B cell (primary cell): ENCODE measurements at regions not wholly inside any gene's neighbourhood (a gene's known extent, or its start where the extent isn't known, plus 50 kb on each side); places are given as distances from the start of the nearest gene placed in this dataset.

Experiments used
- ATAC-seq: fragments of 200-7000 bp; cut with Tn5 transposase; one replicate; pipeline ENCODE4 v1.10.0; 2021; ENCODE audit warnings: low read depth, mild to moderate bottlenecking, moderate number of reproducible peaks, moderate library complexity
- CTCF ChIA-PET: fragments of 350-600 bp; sonication (Branson Sonifier 250); formaldehyde crosslinking; loops from one replicate; lab custom pipeline; 2021; ENCODE audit warnings: antibody characterized with exemption, inconsistent platforms; lab: Charles Lee
- POLR2A ChIA-PET: fragments of 350-600 bp; sonication (Branson Sonifier 250); formaldehyde crosslinking; loops from one replicate; lab custom pipeline; 2021; ENCODE audit warnings: antibody characterized with exemption; lab: Charles Lee
- DNase-seq: peaks from one replicate; pipeline ENCODE4 v3.0.0; 2013
- H2AFZ ChIP-seq: 2 replicates; pipeline ENCODE4 v1.6.1; 2012; ENCODE audit warnings: mild to moderate bottlenecking, low read depth, low read length; ENCODE audit not compliant: insufficient read depth, poor library complexity, severe bottlenecking
- H3K27ac ChIP-seq, 2 donors: 1 replicate in 1 of 2; 2 replicates in 1 of 2; pipeline ENCODE4 v1.5.1; 2012 to 2013; ENCODE audit warnings: low read length in 2 of 2, mild to moderate bottlenecking in 2 of 2, moderate library complexity in 1 of 2
- H3K27me3 ChIP-seq, 4 experiments: fragments of 200-600 bp in 1 of 4; sonication (generic) in 1 of 4; replicated peaks in 1 of 4; 1 replicate in 2 of 4; 2 replicates in 2 of 4; pipeline versions ENCODE4 v1.6.1 to v1.7.0; 2013 to 2016; ENCODE audit warnings: low read length in 3 of 4, mild to moderate bottlenecking in 2 of 4, mixed read lengths in 1 of 4, moderate library complexity in 1 of 4; ENCODE audit not compliant: insufficient read depth in 4 of 4, control insufficient read depth in 3 of 4; ENCODE audit errors: control extremely low read depth in 1 of 4
- H3K36me3 ChIP-seq, 2 experiments: replicated peaks in 1 of 2; 1 replicate in 1 of 2; 2 replicates in 1 of 2; pipeline versions ENCODE4 v1.6.1 to v1.7.1; 2013; ENCODE audit warnings: low read length in 1 of 2; ENCODE audit not compliant: insufficient read depth in 2 of 2, control insufficient read depth in 1 of 2; ENCODE audit errors: control extremely low read depth in 1 of 2, extremely low read depth in 1 of 2
- H3K4me1 ChIP-seq, 2 donors: fragments of 200-600 bp in 1 of 2; sonication (generic) in 1 of 2; 1 replicate in 1 of 2; 2 replicates in 1 of 2; pipeline versions ENCODE4 v1.5.1 to v1.6.1; 2013 to 2017; ENCODE audit warnings: low read length in 2 of 2; ENCODE audit not compliant: control insufficient read depth in 2 of 2, insufficient read depth in 2 of 2
- H3K4me2 ChIP-seq: replicated peaks from 2 replicates; pipeline ENCODE3; 2012; ENCODE audit warnings: mild to moderate bottlenecking, low read depth, low read length; ENCODE audit not compliant: poor library complexity, severe bottlenecking
- H3K4me3 ChIP-seq, 5 experiments: fragments of 200-600 bp in 1 of 5; sonication (generic) in 1 of 5; 1 replicate in 3 of 5; 2 replicates in 2 of 5; pipeline versions ENCODE4 v1.5.1 to v1.7.0; 2011 to 2016; ENCODE audit warnings: low read length in 4 of 5, mild to moderate bottlenecking in 4 of 5, low read depth in 2 of 5, control low read depth in 1 of 5, moderate library complexity in 1 of 5; ENCODE audit not compliant: insufficient read depth in 1 of 5; ENCODE audit errors: control extremely low read depth in 1 of 5, extremely low read depth in 1 of 5
- H3K79me2 ChIP-seq: fragments of 200-600 bp; sonication (generic); one replicate; pipeline ENCODE4 v1.6.0; 2016; ENCODE audit warnings: low read length; ENCODE audit not compliant: control insufficient read depth, insufficient read depth
- H3K9ac ChIP-seq: fragments of 200-600 bp; sonication (generic); 2 replicates; pipeline ENCODE4 v1.6.1; 2017; ENCODE audit warnings: mild to moderate bottlenecking, low read length, moderate library complexity
- H3K9me3 ChIP-seq, 3 donors: one replicate each; pipeline versions ENCODE4 v1.6.1 to v1.7.1; 2013; ENCODE audit warnings: low read length in 2 of 3; ENCODE audit not compliant: control insufficient read depth in 2 of 3, insufficient read depth in 1 of 3; ENCODE audit errors: control extremely low read depth in 1 of 3
- H4K20me1 ChIP-seq: 2 replicates; pipeline ENCODE4 v1.6.0; 2012; ENCODE audit warnings: mild to moderate bottlenecking, low read length; ENCODE audit not compliant: insufficient read depth, control insufficient read depth, poor library complexity, severe bottlenecking
- H3K27ac Mint-ChIP-seq: one replicate; pipeline ENCODE4 v1.8.0; 2021; ENCODE audit warnings: mixed read lengths
- H3K27me3 Mint-ChIP-seq: one replicate; pipeline ENCODE4 v1.8.0; 2021; ENCODE audit warnings: mixed read lengths
- H3K4me1 Mint-ChIP-seq: one replicate; pipeline ENCODE4 v1.8.0; 2021; ENCODE audit warnings: mixed read lengths
- H3K4me3 Mint-ChIP-seq: one replicate; pipeline ENCODE4 v1.8.0; 2021; ENCODE audit warnings: mixed read lengths
- H3K9me3 Mint-ChIP-seq: one replicate; pipeline ENCODE4 v1.8.0; 2022; ENCODE audit warnings: mixed read lengths; ENCODE audit not compliant: insufficient read depth
- EZH2 ChIP-seq: IDR thresholded peaks from 2 replicates; pipeline ENCODE4 v1.6.1; 2012; ENCODE audit warnings: borderline replicate concordance, low read depth, mild to moderate bottlenecking, moderate library complexity, low read length; ENCODE audit not compliant: insufficient read depth, poor library complexity, severe bottlenecking
- WGBS: methylation state at CpG from one replicate; pipeline ENCODE4 v1.1.5; 2013; ENCODE audit warnings: missing lambda C conversion rate; ENCODE audit not compliant: insufficient coverage; 5-methylcytosine and 5-hydroxymethylcytosine counted together
- intact Hi-C: fragments of 100-400 bp; cut with micrococcal nuclease; formaldehyde crosslinking; loops from one replicate; pipeline ENCODE4 v1.10.0; 2022
- TF ChIP-seq, protein P1 (sequence below): fragments of 200-600 bp; IDR thresholded peaks from one replicate; pipeline ENCODE4 v1.8.0; 2022; ENCODE audit warnings: antibody characterized with exemption, mild to moderate bottlenecking

DNA sequence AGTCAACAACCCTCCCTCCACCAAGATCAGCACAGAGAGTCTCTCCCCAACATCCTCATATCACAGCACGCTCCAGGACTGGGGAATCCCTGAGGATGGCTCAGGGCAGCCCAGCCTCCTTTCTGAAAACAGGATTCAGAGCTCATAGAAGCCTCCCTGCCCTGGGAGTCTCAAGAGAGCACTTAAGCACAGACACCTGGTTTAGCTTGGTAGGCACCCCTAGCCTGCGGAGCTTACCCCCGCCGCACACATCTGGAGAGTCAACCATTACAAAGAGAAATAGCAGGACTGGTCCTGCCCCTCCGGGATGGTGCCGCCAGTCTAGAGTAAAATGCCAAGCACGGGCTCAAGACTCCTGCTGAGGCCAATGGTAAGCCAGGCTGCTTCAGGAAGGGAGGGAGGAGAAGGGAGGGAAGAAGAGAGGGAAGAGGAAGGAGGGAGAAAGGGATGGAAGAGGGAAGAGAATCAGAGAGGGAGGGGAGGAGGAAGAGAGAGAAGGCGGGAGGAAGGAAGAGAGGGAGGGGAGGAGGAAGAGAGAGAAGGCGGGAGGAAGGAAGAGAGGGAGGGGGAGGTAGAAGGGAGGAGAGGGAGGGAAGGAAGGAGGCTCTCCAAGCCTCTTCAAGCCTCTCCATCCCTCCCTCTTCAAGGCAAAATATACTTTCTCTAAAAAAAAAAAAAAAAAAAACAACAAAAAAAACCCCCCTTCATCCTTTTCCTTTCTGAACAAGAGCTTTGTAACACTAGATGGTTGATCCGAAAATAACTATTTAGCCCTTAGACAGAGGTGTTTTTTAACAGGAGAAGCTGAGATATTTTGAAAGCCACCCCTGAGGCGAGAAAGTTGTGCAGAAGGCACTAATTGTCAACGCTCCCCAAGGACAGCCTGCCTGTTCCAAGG is 278.6 kb upstream of the TLE3 start:
- DNase-seq (no peak), ATAC-seq (no peak)
- no peak overlapping the region for H3K4me3 Mint-ChIP-seq
- H3K27ac Mint-ChIP-seq: no peak overlapping the region
- Histone ChIP-seq H3K4me3 (no peak overlapping the region), H3K27me3 (peaks cover 0 to 18% (median 3%) of the 10 kb centered on the region in 4 experiments), H3K36me3 (no peaks in the 10 kb centered on the region), H3K9me3 (no peaks in the 10 kb centered on the region), H3K4me2 (no peak overlapping the region), H2AFZ (no peak overlapping the region), H3K27ac (no peak overlapping the region), H4K20me1 (no peaks in the 10 kb centered on the region), H3K9ac (no peak overlapping the region), H3K79me2 (no peaks in the 10 kb centered on the region), H3K4me1 (peaks cover 4 to 9% of the 10 kb centered on the region in 2 donors)
- CTCF ChIA-PET: interaction anchor here (0.6 to 0.7 kb wide), 2 partner anchors 13 to 118 kb away, joined by 3 read pairs; no protein-coding TSS in a partner anchor
- no peaks in the 10 kb centered on the region for H3K9me3 Mint-ChIP-seq
- peaks cover 16% of the 10 kb centered on the region for H3K4me1 Mint-ChIP-seq
- TF ChIP-seq EZH2: no peak
- TF ChIP-seq, protein P1, sequence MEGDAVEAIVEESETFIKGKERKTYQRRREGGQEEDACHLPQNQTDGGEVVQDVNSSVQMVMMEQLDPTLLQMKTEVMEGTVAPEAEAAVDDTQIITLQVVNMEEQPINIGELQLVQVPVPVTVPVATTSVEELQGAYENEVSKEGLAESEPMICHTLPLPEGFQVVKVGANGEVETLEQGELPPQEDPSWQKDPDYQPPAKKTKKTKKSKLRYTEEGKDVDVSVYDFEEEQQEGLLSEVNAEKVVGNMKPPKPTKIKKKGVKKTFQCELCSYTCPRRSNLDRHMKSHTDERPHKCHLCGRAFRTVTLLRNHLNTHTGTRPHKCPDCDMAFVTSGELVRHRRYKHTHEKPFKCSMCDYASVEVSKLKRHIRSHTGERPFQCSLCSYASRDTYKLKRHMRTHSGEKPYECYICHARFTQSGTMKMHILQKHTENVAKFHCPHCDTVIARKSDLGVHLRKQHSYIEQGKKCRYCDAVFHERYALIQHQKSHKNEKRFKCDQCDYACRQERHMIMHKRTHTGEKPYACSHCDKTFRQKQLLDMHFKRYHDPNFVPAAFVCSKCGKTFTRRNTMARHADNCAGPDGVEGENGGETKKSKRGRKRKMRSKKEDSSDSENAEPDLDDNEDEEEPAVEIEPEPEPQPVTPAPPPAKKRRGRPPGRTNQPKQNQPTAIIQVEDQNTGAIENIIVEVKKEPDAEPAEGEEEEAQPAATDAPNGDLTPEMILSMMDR: no peak
- intact Hi-C loops: no loop called here
- H3K27me3 Mint-ChIP-seq: peaks cover 24% of the 10 kb centered on the region
- POLR2A ChIA-PET: interaction anchor here (0.6 kb wide), 1 partner anchor 102 kb away, joined by 4 read pairs; no protein-coding TSS in a partner anchor
- WGBS: 78% methylated on average over 9 of the region's 12 CpGs

DNA sequence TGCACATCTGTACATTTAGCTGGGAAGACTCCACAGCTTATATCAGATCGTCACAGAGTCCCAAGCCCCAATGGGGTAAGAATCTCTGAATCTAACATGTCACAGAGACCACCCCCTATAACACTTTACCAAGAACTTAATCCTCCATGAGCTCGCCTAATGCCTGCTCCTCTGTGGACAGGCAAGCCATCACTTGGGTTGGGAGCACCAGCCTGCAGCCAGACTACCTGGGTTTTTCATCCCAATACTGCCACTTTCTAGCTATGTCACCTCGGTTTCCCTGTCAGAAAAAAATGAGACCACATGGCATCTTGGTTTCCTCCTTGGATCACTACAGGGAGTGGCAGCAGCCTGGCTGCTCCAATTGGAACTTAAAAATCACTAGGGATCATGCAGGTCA is 277.9 kb upstream of the TLE3 start:
- H3K79me2 ChIP-seq: no peaks in the 10 kb centered on the region
- Mint-ChIP-seq H3K27ac (no peak overlapping the region), H3K4me1 (peaks cover 16% of the 10 kb centered on the region), H3K4me3 (no peak overlapping the region), H3K27me3 (peaks cover 24% of the 10 kb centered on the region), H3K9me3 (no peaks in the 10 kb centered on the region)
- no peaks in the 10 kb centered on the region for H3K9me3 ChIP-seq
- POLR2A ChIA-PET: no interaction called here
- 86% methylated on average over 3 of the region's 3 CpGs for WGBS
- CTCF ChIA-PET: no interaction called here
- no peak overlapping the region for H3K4me2 ChIP-seq
- ATAC-seq (no peak), DNase-seq (no peak)
- peaks cover 4 to 9% of the 10 kb centered on the region in 2 donors for H3K4me1 ChIP-seq
- intact Hi-C loops: no loop called here
- no peak overlapping the region for H2AFZ ChIP-seq
- H3K36me3 ChIP-seq: no peaks in the 10 kb centered on the region
- no peak overlapping the region for H3K9ac ChIP-seq
- no peak overlapping the region for H3K27ac ChIP-seq
- H4K20me1 ChIP-seq: no peaks in the 10 kb centered on the region
- H3K27me3 ChIP-seq: peaks cover 0 to 18% (median 3%) of the 10 kb centered on the region in 4 experiments
- TF ChIP-seq, protein P1: no peak
- TF ChIP-seq EZH2: no peak
- H3K4me3 ChIP-seq: no peak overlapping the region
